ENCODE measurements at regions not wholly inside any gene's neighbourhood (a gene's known extent, or its start where the extent isn't known, plus 50 kb on each side); places are given as distances from the start of the nearest gene placed in this dataset.

GRCh38 chr15:96514607-96515285 lies 184.2 kb downstream of the NR2F2 start:
- WGBS (ENCODE audit: insufficient coverage, low lambda C conversion rate), result 80% methylated on average over 1 of the region's 6 CpGs
- no peak for DNase-seq
- Histone ChIP-seq H3K4me1 (ENCODE audit: control insufficient read depth, insufficient read depth, low read length) (peaks cover 11% of the 10 kb centered on the region), H3K36me3 (ENCODE audit: control insufficient read depth, insufficient read depth, low read length) (no peaks in the 10 kb centered on the region), H3K27ac (ENCODE audit: low read length) (no peak overlapping the region), H3K9me3 (ENCODE audit: control insufficient read depth, low read depth, low read length) (no peaks in the 10 kb centered on the region), H3K27me3 (ENCODE audit: control insufficient read depth, insufficient read depth, low read length) (no peaks in the 10 kb centered on the region), H3K4me3 (ENCODE audit: low read length) (no peak overlapping the region)

- H3K4me3 ChIP-seq (ENCODE audit: low read length), result no peak overlapping the region
- no peaks in the 10 kb centered on the region for H3K36me3 ChIP-seq (ENCODE audit: control insufficient read depth, insufficient read depth, low read length)
- 0% methylated on average over 1 of the region's 3 CpGs for WGBS (ENCODE audit: insufficient coverage, low lambda C conversion rate)
- H3K27ac ChIP-seq (ENCODE audit: low read length), result no peak overlapping the region
- no peaks in the 10 kb centered on the region for H3K9me3 ChIP-seq (ENCODE audit: control insufficient read depth, low read depth, low read length)
- peak; percentile 45 to 79 for DNase-seq
- H3K27me3 ChIP-seq (ENCODE audit: control insufficient read depth, insufficient read depth, low read length), result no peaks in the 10 kb centered on the region
- H3K4me1 ChIP-seq (ENCODE audit: control insufficient read depth, insufficient read depth, low read length), result peaks cover 11% of the 10 kb centered on the region
These were observed 184.9 kb downstream of the NR2F2 start for GRCh38 chr15:96515371-96515770.

- Histone ChIP-seq H3K9me3 (ENCODE audit: control insufficient read depth, low read depth, low read length) (no peaks in the 10 kb centered on the region), H3K27ac (ENCODE audit: low read length) (no peak overlapping the region), H3K27me3 (ENCODE audit: control insufficient read depth, insufficient read depth, low read length) (peaks cover 4% of the 10 kb centered on the region), H3K4me1 (ENCODE audit: control insufficient read depth, insufficient read depth, low read length) (no peaks in the 10 kb centered on the region), H3K4me3 (ENCODE audit: low read length) (no peak overlapping the region), H3K36me3 (ENCODE audit: control insufficient read depth, insufficient read depth, low read length) (no peaks in the 10 kb centered on the region)
- WGBS (ENCODE audit: insufficient coverage, low lambda C conversion rate), result no CpG with 5 or more reads among the region's 1 CpG
- DNase-seq, result no peak
These were observed 190.9 kb downstream of the NR2F2 start for GRCh38 chr15:96521386-96521785.

GRCh38 chr15:96524676-96525417 lies 194.3 kb downstream of the NR2F2 start:
- no peaks in the 10 kb centered on the region for H3K9me3 ChIP-seq (ENCODE audit: control insufficient read depth, low read depth, low read length)
- H3K4me3 ChIP-seq (ENCODE audit: low read length), result no peak overlapping the region
- H3K27ac ChIP-seq (ENCODE audit: low read length), result no peak overlapping the region
- WGBS (ENCODE audit: insufficient coverage, low lambda C conversion rate), result no CpG with 5 or more reads among the region's 5 CpGs
- peaks cover 4% of the 10 kb centered on the region for H3K27me3 ChIP-seq (ENCODE audit: control insufficient read depth, insufficient read depth, low read length)
- no peaks in the 10 kb centered on the region for H3K4me1 ChIP-seq (ENCODE audit: control insufficient read depth, insufficient read depth, low read length)
- H3K36me3 ChIP-seq (ENCODE audit: control insufficient read depth, insufficient read depth, low read length), result no peaks in the 10 kb centered on the region
- DNase-seq, result no peak

GRCh38 chr15:96535148-96535547 lies 204.6 kb downstream of the NR2F2 start:
- H3K9me3 ChIP-seq (ENCODE audit: control insufficient read depth, low read depth, low read length), result no peaks in the 10 kb centered on the region
- no peaks in the 10 kb centered on the region for H3K4me1 ChIP-seq (ENCODE audit: control insufficient read depth, insufficient read depth, low read length)
- 0% methylated on average over 1 of the region's 4 CpGs for WGBS (ENCODE audit: insufficient coverage, low lambda C conversion rate)
- DNase-seq, result no peak
- H3K27ac ChIP-seq (ENCODE audit: low read length), result no peak overlapping the region
- H3K4me3 ChIP-seq (ENCODE audit: low read length), result no peak overlapping the region
- no peaks in the 10 kb centered on the region for H3K27me3 ChIP-seq (ENCODE audit: control insufficient read depth, insufficient read depth, low read length)
- no peaks in the 10 kb centered on the region for H3K36me3 ChIP-seq (ENCODE audit: control insufficient read depth, insufficient read depth, low read length)

- WGBS (ENCODE audit: insufficient coverage, low lambda C conversion rate), result no CpG with 5 or more reads among the region's 3 CpGs
- H3K4me3 ChIP-seq (ENCODE audit: low read length), result no peak overlapping the region
- H3K27ac ChIP-seq (ENCODE audit: low read length), result no peak overlapping the region
- no peaks in the 10 kb centered on the region for H3K9me3 ChIP-seq (ENCODE audit: control insufficient read depth, low read depth, low read length)
- H3K27me3 ChIP-seq (ENCODE audit: control insufficient read depth, insufficient read depth, low read length), result no peaks in the 10 kb centered on the region
- no peaks in the 10 kb centered on the region for H3K36me3 ChIP-seq (ENCODE audit: control insufficient read depth, insufficient read depth, low read length)
- H3K4me1 ChIP-seq (ENCODE audit: control insufficient read depth, insufficient read depth, low read length), result no peaks in the 10 kb centered on the region
- DNase-seq, result no peak
These were observed 208.0 kb downstream of the NR2F2 start for GRCh38 chr15:96538491-96538890.

GRCh38 chr15:96540283-96540682 lies 209.8 kb downstream of the NR2F2 start:
- Histone ChIP-seq H3K27ac (ENCODE audit: low read length) (no peak overlapping the region), H3K36me3 (ENCODE audit: control insufficient read depth, insufficient read depth, low read length) (no peaks in the 10 kb centered on the region), H3K9me3 (ENCODE audit: control insufficient read depth, low read depth, low read length) (no peaks in the 10 kb centered on the region), H3K27me3 (ENCODE audit: control insufficient read depth, insufficient read depth, low read length) (no peaks in the 10 kb centered on the region), H3K4me1 (ENCODE audit: control insufficient read depth, insufficient read depth, low read length) (no peaks in the 10 kb centered on the region), H3K4me3 (ENCODE audit: low read length) (no peak overlapping the region)
- DNase-seq, result no peak
- WGBS (ENCODE audit: insufficient coverage, low lambda C conversion rate), result no CpG with 5 or more reads among the region's 7 CpGs

GRCh38 chr15:96542130-96542770 lies 211.8 kb downstream of the NR2F2 start:
- no peak for DNase-seq
- H3K4me3 ChIP-seq (ENCODE audit: low read length), result no peak overlapping the region
- WGBS (ENCODE audit: insufficient coverage, low lambda C conversion rate), result 40% methylated on average over 1 of the region's 4 CpGs
- no peaks in the 10 kb centered on the region for H3K9me3 ChIP-seq (ENCODE audit: control insufficient read depth, low read depth, low read length)
- H3K36me3 ChIP-seq (ENCODE audit: control insufficient read depth, insufficient read depth, low read length), result no peaks in the 10 kb centered on the region
- no peaks in the 10 kb centered on the region for H3K27me3 ChIP-seq (ENCODE audit: control insufficient read depth, insufficient read depth, low read length)
- H3K27ac ChIP-seq (ENCODE audit: low read length), result no peak overlapping the region
- no peaks in the 10 kb centered on the region for H3K4me1 ChIP-seq (ENCODE audit: control insufficient read depth, insufficient read depth, low read length)

- Histone ChIP-seq H3K27me3 (ENCODE audit: control insufficient read depth, insufficient read depth, low read length) (no peaks in the 10 kb centered on the region), H3K27ac (ENCODE audit: low read length) (no peak overlapping the region), H3K36me3 (ENCODE audit: control insufficient read depth, insufficient read depth, low read length) (no peaks in the 10 kb centered on the region), H3K4me3 (ENCODE audit: low read length) (no peak overlapping the region), H3K9me3 (ENCODE audit: control insufficient read depth, low read depth, low read length) (no peaks in the 10 kb centered on the region), H3K4me1 (ENCODE audit: control insufficient read depth, insufficient read depth, low read length) (no peaks in the 10 kb centered on the region)
- WGBS (ENCODE audit: insufficient coverage, low lambda C conversion rate), result 100% methylated on average over 2 of the region's 5 CpGs
- DNase-seq, result no peak
These were observed 213.8 kb downstream of the NR2F2 start for GRCh38 chr15:96544162-96544756.

- no peaks in the 10 kb centered on the region for H3K9me3 ChIP-seq (ENCODE audit: control insufficient read depth, low read depth, low read length)
- H3K27ac ChIP-seq (ENCODE audit: low read length), result no peak overlapping the region
- peak in 1 of 2 donors; percentile 9 for DNase-seq
- no peak overlapping the region for H3K4me3 ChIP-seq (ENCODE audit: low read length)
- no peaks in the 10 kb centered on the region for H3K36me3 ChIP-seq (ENCODE audit: control insufficient read depth, insufficient read depth, low read length)
- no peaks in the 10 kb centered on the region for H3K4me1 ChIP-seq (ENCODE audit: control insufficient read depth, insufficient read depth, low read length)
- no peaks in the 10 kb centered on the region for H3K27me3 ChIP-seq (ENCODE audit: control insufficient read depth, insufficient read depth, low read length)
- WGBS (ENCODE audit: insufficient coverage, low lambda C conversion rate), result 22% methylated on average over 1 of the region's 1 CpG
These were observed 218.6 kb downstream of the NR2F2 start for GRCh38 chr15:96549136-96549535.

All from large intestine (tissue), 3 donors.